K562 (cell line): ENCODE measurements at regions not wholly inside any gene's neighbourhood (a gene's known extent, or its start where the extent isn't known, plus 50 kb on each side); places are given as distances from the start of the nearest gene placed in this dataset.
"Not testable (repeated sequence)": the region's sequence is repeated elsewhere in the genome, so short reads cannot be mapped to it uniquely, and the experiment has no call there.

ENCODE experiments used
- POLR2A ChIP-seq: fragments of 450-650 bp; conservative IDR thresholded peaks from 2 replicates; pipeline ENCODE4 v1.6.1; 2016
- PTTG1 ChIP-seq: fragments of 450-650 bp; IDR thresholded peaks from 2 replicates; pipeline ENCODE4 v1.6.1; 2016; ENCODE audit warnings: low read depth, mild to moderate bottlenecking, missing genetic modification characterization, missing compliant biosample characterization
- SMARCB1 ChIP-seq: IDR thresholded peaks from 2 replicates; pipeline ENCODE4 v1.6.1; 2011; ENCODE audit warnings: improper control_type of control experiment, low read depth; ENCODE audit not compliant: insufficient read length
- ZBTB7A ChIP-seq: IDR thresholded peaks from 2 replicates; pipeline ENCODE4 v1.6.1; 2011; ENCODE audit warnings: low read depth, mild to moderate bottlenecking, low read length, moderate library complexity, borderline replicate concordance; ENCODE audit not compliant: control insufficient read depth
- ZC3H11A ChIP-seq: IDR thresholded peaks from 2 replicates; pipeline ENCODE4 v1.6.1; 2012; ENCODE audit warnings: low read depth, low read length, improper control_type of control experiment
- ZNF445 ChIP-seq: fragments of 250-450 bp; sonication (Bioruptor Pico); IDR thresholded peaks from 2 replicates; pipeline ENCODE4 v1.4.0; 2020; ENCODE audit warnings: low read depth, mild to moderate bottlenecking, moderate library complexity
- TF ChIP-seq, protein P1 (sequence below), 3 experiments: IDR thresholded peaks in 2 of 3; conservative IDR thresholded peaks in 1 of 3; 2 replicates each; pipeline ENCODE4 v1.5.1; 2011 to 2012; ENCODE audit warnings: low read length in 3 of 3, mild to moderate bottlenecking in 3 of 3, control low read depth in 2 of 3, improper control_type of control experiment in 1 of 3, inconsistent platforms in 1 of 3, low read depth in 1 of 3, mixed read lengths in 1 of 3, moderate library complexity in 1 of 3; ENCODE audit not compliant: insufficient read depth in 2 of 3

DNA sequence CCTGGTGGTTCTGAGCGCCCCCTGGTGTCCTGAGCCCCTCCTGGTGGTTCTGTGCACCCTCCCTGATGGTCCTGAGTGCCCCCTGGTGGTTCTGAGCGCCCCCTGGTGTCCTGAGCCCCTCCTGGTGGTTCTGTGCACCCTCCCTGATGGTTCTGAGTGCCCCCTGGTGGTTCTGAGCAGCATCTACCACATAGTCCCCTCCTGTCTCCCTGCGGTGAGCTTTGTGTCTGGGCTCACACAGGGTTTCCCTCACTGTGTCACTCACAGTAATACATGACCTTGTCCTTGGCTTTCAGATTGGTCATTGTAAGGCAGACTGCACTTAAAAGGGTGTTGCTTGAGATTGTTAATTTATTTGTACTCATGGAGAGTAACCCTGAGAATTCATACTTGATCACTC is 474.9 kb downstream of the TMEM121 start:
- TF ChIP-seq ZBTB7A, ZC3H11A, POLR2A, SMARCB1, ZNF445, PTTG1: not testable (repeated sequence)
- TF ChIP-seq, protein P1, sequence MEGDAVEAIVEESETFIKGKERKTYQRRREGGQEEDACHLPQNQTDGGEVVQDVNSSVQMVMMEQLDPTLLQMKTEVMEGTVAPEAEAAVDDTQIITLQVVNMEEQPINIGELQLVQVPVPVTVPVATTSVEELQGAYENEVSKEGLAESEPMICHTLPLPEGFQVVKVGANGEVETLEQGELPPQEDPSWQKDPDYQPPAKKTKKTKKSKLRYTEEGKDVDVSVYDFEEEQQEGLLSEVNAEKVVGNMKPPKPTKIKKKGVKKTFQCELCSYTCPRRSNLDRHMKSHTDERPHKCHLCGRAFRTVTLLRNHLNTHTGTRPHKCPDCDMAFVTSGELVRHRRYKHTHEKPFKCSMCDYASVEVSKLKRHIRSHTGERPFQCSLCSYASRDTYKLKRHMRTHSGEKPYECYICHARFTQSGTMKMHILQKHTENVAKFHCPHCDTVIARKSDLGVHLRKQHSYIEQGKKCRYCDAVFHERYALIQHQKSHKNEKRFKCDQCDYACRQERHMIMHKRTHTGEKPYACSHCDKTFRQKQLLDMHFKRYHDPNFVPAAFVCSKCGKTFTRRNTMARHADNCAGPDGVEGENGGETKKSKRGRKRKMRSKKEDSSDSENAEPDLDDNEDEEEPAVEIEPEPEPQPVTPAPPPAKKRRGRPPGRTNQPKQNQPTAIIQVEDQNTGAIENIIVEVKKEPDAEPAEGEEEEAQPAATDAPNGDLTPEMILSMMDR (IDR thresholded peaks at IDR 0.05 in 2 of 3, conservative IDR thresholded peaks at IDR 0.05 in 1 of 3; ENCODE audit: insufficient read depth in 2 of 3, low read depth in 1 of 3, low read length in 3 of 3): not testable (repeated sequence)
